ENCODE measurements at regions not wholly inside any gene's neighbourhood (a gene's known extent, or its start where the extent isn't known, plus 50 kb on each side); places are given as distances from the start of the nearest gene placed in this dataset.

DNA sequence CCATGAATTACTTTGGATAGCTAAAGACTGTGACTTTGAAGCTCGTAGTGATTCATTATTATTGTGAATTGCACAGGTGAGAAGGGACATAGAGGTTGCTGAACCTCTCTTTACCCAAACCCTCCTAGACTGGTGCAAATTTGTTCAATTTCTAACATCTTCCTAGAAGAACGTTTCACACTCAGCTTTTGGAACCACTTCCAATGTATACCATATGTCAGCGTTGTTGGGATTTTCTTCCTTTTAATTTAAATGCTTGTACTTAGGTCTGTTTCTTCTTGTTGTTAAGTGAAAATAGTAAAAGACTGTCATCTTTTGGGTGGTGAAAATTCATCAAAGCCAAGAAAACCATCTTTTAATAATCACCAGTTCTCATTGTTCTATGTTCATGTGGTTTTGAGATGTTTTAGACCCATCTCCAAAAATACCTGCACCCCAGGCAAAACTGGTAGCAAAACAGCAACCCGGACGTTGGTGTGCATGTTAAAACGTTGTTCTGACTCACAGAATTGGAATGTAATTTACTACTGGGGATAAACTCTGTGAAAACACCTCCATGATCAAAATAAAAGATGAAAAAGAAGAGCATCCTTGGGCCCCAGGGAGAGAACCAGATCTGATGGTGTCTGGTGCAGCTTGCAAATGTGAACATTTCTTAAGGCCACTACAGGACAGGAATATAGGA is 238.3 kb downstream of the NPR3 start:
- TF ChIP-seq, protein P1, sequence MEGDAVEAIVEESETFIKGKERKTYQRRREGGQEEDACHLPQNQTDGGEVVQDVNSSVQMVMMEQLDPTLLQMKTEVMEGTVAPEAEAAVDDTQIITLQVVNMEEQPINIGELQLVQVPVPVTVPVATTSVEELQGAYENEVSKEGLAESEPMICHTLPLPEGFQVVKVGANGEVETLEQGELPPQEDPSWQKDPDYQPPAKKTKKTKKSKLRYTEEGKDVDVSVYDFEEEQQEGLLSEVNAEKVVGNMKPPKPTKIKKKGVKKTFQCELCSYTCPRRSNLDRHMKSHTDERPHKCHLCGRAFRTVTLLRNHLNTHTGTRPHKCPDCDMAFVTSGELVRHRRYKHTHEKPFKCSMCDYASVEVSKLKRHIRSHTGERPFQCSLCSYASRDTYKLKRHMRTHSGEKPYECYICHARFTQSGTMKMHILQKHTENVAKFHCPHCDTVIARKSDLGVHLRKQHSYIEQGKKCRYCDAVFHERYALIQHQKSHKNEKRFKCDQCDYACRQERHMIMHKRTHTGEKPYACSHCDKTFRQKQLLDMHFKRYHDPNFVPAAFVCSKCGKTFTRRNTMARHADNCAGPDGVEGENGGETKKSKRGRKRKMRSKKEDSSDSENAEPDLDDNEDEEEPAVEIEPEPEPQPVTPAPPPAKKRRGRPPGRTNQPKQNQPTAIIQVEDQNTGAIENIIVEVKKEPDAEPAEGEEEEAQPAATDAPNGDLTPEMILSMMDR (IDR thresholded peaks at IDR 0.05): no peak
- no peak for TF ChIP-seq POLR2A (IDR thresholded peaks at IDR 0.05)
